Forelimb muscle (tissue), 1 donor: ENCODE measurements at regions not wholly inside any gene's neighbourhood (a gene's known extent, or its start where the extent isn't known, plus 50 kb on each side); places are given as distances from the start of the nearest gene placed in this dataset.
"Not testable (repeated sequence)": the region's sequence is repeated elsewhere in the genome, so short reads cannot be mapped to it uniquely, and the experiment has no call there.

Source experiments
- DNase-seq: peaks from one replicate; pipeline ENCODE4 v3.0.0-alpha.2; 2013; ENCODE audit warnings: low read depth

- DNase-seq: no peak
Measured at GRCh38 chr18:73446502-73446901, 578.7 kb upstream of the NETO1 start.

GRCh38 chr18:73431620-73432019, 563.8 kb upstream of the NETO1 start:
- DNase-seq: no peak

- DNase-seq: no peak
Measured at GRCh38 chr18:73421010-73421409, 553.2 kb upstream of the NETO1 start.

- DNase-seq: no peak
Measured at GRCh38 chr18:73419531-73419930, 551.7 kb upstream of the NETO1 start.

GRCh38 chr18:73414598-73414997, 546.8 kb upstream of the NETO1 start:
- DNase-seq: no peak

- no peak for DNase-seq
Measured at GRCh38 chr18:73414069-73414468, 546.3 kb upstream of the NETO1 start.

GRCh38 chr18:73409242-73409641, 541.5 kb upstream of the NETO1 start:
- no peak for DNase-seq

- DNase-seq: no peak
Measured at GRCh38 chr18:73408469-73408868, 540.7 kb upstream of the NETO1 start.

GRCh38 chr18:73407506-73407905, 539.7 kb upstream of the NETO1 start:
- DNase-seq: no peak

GRCh38 chr18:73384246-73384645, 516.5 kb upstream of the NETO1 start:
- DNase-seq: no peak

GRCh38 chr18:73381699-73382036, 513.9 kb upstream of the NETO1 start:
- no peak for DNase-seq

- DNase-seq: no peak
Measured at GRCh38 chr18:73381016-73381698, 513.4 kb upstream of the NETO1 start.

- DNase-seq: no peak
Measured at GRCh38 chr18:73366713-73367112, 498.9 kb upstream of the NETO1 start.

- no peak for DNase-seq
Measured at GRCh38 chr18:73365018-73365417, 497.2 kb upstream of the NETO1 start.

- DNase-seq: no peak
Measured at GRCh38 chr18:73355121-73355520, 487.3 kb upstream of the NETO1 start.

- DNase-seq: no peak
Measured at GRCh38 chr18:73352546-73352945, 484.8 kb upstream of the NETO1 start.

- DNase-seq: no peak
Measured at GRCh38 chr18:73340135-73340977, 472.6 kb upstream of the NETO1 start.

GRCh38 chr18:73331212-73331772, 463.5 kb upstream of the NETO1 start:
- DNase-seq: no peak

- not testable (repeated sequence) for DNase-seq
Measured at GRCh38 chr18:73330106-73330505, 462.3 kb upstream of the NETO1 start.

GRCh38 chr18:73324187-73324831, 456.5 kb upstream of the NETO1 start:
- not testable (repeated sequence) for DNase-seq

- DNase-seq: no peak
Measured at GRCh38 chr18:73318739-73319479, 451.1 kb upstream of the NETO1 start.

- DNase-seq: no peak
Measured at GRCh38 chr18:73316513-73316912, 448.7 kb upstream of the NETO1 start.
